GM21786 (cell line): ENCODE measurements at regions not wholly inside any gene's neighbourhood (a gene's known extent, or its start where the extent isn't known, plus 50 kb on each side); places are given as distances from the start of the nearest gene placed in this dataset.
"Not testable (repeated sequence)": the region's sequence is repeated elsewhere in the genome, so short reads cannot be mapped to it uniquely, and the experiment has no call there.

Source experiments
- ATAC-seq: cut with Tn5 transposase; IDR thresholded peaks from one replicate; pipeline ENCODE4 v1.9.1; 2021; ENCODE audit not compliant: unreplicated experiment

GRCh38 chr1:184858288-184858687, 103.6 kb upstream of the EDEM3 start:
- no peak for ATAC-seq

GRCh38 chr1:184854496-184855140, 100.0 kb upstream of the EDEM3 start:
- no peak for ATAC-seq

DNA sequence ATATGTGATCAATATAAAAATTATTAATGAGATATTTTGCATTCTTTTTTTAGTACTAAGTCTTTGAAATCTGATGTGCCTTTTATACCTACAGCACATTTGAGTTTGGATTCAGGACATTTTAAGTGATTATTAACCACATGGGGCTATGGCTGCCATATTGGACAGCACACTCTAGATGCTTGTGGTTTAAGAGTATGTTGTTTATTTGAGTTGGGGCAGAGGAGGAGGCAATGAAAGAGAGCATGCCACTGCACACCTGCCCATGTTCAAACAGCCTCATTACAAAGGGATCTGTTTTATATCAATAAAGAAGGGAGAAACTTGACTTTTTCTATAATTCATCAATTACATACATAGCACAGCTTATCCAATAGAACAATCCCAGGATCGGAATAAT, 99.4 kb upstream of the EDEM3 start:
- ATAC-seq, result no peak

DNA sequence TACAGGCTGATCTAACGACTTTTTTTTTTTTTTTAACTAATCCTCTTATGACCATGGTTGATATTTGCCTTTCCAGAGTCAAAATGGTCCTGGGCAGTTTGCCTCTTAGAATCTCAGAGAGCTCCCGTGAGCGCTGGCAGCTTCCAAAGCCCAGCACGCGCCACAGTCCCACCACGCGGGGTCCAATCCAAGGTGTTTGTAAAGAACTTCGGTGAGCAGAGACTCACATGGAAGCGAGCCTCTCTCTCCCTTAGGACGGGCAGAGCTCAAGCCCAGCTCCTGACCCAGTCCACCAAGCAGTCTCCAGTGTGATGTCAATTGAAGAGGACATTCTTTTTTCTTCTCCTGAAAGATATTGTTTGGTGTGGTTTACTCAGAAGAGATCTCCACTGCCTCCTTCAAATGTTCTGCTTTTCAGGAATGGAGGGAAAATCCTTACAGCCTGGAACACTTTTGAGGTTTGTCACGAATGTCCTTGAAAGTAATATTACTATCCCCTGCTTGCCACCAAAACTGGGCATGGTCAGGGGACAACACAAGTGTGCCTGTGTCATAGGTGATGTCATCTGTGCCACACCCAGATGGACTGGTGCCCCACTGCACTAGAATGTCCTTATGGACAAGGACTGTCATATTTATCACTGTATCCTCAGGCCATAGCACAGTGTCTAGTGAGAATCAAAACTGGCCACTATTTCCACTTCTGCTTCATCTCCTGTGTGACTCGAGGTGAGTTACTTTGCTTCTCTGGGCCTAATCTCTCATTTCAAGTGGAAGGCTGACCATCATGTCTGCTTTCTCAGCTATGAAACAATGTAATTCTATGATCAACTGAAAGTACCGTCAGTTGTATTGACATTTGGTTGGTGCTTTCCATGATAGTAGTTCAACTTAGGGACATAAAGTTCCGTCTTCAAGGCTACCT, 97.4 kb upstream of the EDEM3 start:
- ATAC-seq, result no peak

DNA sequence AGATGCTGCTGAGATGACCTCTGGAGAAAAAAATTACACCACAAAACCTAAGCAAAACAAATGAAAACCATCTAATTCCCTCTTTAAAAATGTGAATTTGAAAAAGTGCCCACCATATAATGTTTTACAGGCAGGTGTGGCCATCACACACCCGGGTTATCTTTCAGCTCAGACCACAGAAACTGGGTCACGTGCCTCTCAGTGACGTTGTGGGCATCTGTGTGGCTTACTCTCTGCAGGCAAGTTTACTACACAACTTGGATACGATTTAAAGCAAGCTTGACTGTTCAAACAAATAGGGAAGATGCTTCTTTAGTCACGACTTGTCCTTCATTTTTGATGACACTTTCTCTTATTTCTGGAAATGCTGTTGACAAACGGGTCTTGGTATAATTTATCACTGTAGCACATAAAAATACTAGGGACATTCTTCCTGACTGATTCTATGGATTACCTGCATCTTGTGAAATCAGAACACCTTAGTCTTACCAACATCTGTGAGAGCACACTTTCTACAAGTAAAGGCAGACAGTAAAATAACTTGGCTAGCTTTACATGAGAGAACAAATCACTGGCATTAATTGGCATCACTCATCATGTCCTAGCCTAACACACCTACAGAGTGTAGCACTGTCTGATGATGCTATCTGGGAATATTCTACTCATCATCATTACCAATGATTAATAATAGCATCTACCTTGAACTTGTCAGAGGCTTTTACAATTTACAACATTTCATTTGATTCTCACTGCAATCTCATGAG, 89.3 kb upstream of the EDEM3 start:
- peak; percentile 100 for ATAC-seq

- no peak for ATAC-seq
Observed at GRCh38 chr1:184840596-184840995, 85.9 kb upstream of the EDEM3 start.

DNA sequence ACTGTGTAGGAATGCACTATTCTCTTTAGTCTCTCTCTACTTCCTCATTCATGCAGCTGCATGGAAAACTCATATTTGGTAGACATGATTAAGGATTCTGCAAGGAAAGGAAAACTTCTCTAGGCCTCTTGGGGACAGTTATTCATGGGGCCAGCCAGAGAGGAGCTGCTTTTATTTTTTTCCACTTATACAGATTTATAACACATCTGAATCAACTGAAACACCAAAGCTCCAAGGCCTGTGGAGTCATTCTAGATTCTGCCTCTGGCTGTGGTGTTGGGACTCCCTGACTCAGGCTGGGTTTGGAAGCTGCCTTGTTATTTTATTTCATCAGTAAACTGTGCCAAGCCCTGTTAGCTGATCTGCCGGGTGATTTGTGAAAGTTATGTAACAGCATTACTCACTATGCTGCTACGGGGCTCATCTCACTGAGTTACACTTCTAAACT, 83.9 kb upstream of the EDEM3 start:
- no peak for ATAC-seq

DNA sequence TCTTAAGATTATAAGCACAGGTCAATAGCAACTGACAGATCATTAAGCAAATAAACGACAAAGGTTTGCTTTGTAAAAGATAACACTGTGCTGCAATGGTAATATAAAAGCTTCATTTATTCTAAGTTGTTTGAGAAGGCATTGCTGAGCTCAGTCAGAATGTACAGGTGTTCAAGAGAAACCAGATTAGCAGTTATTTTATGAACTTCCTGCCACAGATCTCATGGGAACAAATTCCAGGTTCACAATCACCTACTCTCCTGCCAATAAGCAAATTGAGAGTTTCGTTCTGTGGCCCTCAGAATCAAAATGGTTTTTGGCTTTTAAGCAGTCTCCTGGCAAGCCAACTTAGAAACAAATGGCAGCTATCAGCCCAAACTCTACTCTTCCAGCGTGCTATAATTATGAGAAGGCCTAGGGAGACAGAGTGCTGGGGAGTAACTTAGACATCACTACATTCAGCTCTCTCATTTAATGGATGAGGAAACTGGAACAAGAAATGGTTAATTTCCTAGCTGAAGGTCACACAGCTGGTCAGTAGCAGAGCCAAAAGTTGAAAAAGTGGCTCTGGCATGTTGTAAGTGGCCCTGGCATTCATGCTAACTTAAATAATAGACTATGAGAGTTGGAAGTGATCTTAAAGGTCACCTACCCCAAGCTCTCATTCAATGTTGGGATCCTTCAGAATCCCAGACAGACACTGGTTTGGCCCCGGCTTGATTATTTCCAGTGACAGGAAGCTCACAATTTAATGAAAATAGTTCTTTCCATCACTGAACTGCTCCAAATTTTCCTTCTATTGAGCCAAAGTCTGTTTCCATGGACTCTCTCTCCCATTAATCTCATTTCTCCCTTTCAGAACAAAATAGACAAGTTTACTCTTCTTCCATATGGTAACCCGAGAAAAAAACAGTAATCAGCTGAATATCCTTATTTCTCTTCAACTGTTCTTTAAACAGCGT, 82.6 kb upstream of the EDEM3 start:
- peak; percentile 57 for ATAC-seq

- no peak for ATAC-seq
Observed at GRCh38 chr1:184836141-184836540, 81.5 kb upstream of the EDEM3 start.

GRCh38 chr1:184833994-184834393, 79.3 kb upstream of the EDEM3 start:
- not testable (repeated sequence) for ATAC-seq

- no peak for ATAC-seq
Observed at GRCh38 chr1:184832517-184832916, 77.9 kb upstream of the EDEM3 start.

GRCh38 chr1:184829496-184829895, 74.8 kb upstream of the EDEM3 start:
- ATAC-seq, result not testable (repeated sequence)

GRCh38 chr1:184828369-184828717, 73.7 kb upstream of the EDEM3 start:
- ATAC-seq, result no peak

DNA sequence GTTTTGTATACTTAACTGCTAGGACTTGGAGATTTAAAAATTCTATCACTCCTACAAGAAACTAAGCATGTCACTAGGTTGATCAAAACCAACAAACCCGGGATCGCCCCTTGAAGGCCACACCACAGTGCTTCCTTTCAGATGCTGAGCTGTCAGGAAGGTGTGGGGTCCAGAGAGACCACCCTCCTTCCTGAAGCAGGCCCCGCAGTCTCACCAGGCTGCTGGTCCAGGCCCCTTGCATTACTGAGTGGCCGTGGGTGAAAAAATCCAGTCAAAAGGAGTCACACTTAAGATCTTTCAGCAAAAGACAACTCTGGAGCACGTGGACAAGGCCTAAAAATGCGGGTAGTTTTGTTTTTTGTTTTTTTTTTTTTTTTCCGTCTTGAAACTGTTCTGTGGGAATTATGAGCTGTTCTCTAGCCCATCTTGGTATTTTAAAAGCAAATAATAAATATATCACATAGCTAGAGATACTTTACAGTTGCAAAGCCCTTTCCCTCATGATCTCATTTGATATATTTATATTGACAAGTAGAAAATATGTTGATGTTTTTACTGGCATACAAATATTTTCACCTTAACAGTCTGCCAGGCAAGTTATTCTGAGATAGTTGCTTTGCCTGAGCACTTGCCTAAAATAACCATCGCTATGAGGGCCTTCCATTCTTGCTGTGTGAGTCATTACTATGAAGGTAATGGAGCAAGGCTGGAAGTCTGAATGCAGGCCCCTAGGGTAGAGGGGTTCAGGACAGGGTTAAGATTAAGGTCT, 73.1 kb upstream of the EDEM3 start:
- ATAC-seq, result no peak

DNA sequence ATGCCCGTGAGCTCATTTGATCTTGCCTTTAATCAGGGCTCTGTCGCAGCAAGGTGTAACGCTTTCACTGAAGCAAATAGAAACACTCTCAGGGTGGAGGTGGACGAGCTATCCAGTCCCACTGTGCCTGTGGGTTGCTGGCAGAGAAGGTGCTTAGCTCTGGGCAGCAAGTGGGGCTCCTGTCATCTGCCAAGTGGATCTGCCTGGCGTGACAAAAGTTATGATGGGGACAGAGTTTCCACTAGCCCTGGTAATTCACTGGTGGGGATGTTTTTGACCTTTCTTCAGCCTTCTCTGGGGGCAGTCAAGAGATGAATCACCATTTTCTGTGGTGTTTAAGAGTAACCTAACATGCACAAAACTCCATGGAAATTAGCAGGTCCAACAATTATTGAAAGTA, 71.3 kb upstream of the EDEM3 start:
- ATAC-seq, result no peak

GRCh38 chr1:184825571-184825970, 70.9 kb upstream of the EDEM3 start:
- ATAC-seq, result peak; percentile 48

GRCh38 chr1:184824691-184825323, 70.1 kb upstream of the EDEM3 start:
- ATAC-seq, result no peak

DNA sequence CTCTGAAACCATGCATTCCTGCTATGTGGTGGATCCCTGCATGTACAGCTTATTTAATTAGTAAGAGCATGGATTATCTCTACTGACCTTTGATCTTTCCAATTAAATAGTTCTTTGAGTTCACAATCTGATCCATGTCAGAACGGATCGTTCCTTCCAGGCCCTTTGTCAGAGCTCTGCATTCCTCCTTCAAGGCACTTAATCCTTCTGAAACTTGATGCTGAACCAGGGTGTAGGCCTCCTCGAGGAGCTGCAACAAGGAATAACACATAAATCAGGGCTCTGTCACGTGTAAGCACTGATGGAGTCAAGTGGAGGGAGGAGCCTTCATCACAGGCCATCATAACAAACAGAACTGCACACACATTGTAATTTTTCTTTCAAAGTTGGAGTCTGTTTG, 68.4 kb upstream of the EDEM3 start:
- ATAC-seq, result no peak

DNA sequence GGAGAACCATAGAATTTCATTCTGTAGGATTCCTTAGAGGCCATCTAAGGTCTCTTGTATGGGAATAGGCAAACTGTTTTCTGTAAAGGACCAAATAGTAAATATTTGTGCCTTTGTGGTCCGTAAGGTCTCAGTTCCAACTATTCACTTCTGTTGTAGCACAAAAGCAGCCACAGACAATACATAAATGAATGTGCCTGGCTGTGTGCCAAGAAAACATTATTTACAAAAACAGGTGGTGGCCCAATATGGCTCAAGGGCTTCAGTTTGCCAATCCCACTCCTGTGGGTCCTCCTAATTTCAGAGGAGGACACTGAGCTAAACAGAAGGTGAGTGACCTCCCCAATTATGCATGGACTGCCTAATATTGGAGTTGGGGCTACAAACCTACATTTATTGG, 67.6 kb upstream of the EDEM3 start:
- ATAC-seq, result no peak
